ENCODE measurements at regions not wholly inside any gene's neighbourhood (a gene's known extent, or its start where the extent isn't known, plus 50 kb on each side); places are given as distances from the start of the nearest gene placed in this dataset.

DNA sequence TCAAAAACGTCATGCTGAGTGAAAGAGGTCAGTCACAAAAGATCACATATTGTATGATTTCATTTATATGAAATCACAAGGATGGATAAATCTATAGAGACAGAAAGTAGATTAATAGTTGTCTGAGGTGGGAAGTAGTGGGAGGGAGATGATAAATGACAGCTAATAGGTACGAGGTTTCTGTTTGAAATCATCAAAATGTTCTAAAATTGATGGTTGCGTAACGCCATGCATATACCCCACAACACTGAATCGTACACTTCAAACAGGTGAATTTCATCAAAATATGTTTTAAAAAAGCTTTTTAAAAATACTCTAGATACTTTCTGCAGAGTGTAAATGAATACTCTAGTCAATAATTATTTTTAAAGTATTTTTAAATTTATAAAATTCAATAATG is 303.0 kb upstream of the STAC start:
- TF ChIP-seq, protein P1, sequence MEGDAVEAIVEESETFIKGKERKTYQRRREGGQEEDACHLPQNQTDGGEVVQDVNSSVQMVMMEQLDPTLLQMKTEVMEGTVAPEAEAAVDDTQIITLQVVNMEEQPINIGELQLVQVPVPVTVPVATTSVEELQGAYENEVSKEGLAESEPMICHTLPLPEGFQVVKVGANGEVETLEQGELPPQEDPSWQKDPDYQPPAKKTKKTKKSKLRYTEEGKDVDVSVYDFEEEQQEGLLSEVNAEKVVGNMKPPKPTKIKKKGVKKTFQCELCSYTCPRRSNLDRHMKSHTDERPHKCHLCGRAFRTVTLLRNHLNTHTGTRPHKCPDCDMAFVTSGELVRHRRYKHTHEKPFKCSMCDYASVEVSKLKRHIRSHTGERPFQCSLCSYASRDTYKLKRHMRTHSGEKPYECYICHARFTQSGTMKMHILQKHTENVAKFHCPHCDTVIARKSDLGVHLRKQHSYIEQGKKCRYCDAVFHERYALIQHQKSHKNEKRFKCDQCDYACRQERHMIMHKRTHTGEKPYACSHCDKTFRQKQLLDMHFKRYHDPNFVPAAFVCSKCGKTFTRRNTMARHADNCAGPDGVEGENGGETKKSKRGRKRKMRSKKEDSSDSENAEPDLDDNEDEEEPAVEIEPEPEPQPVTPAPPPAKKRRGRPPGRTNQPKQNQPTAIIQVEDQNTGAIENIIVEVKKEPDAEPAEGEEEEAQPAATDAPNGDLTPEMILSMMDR (IDR thresholded peaks at IDR 0.05; ENCODE audit: low read depth, low read length), result no peak
- no peak for TF ChIP-seq EZH2phosphoT487 (IDR thresholded peaks at IDR 0.05; ENCODE audit: low read depth)

Measured in OCI-LY3 (cell line).